ENCODE measurements at regions not wholly inside any gene's neighbourhood (a gene's known extent, or its start where the extent isn't known, plus 50 kb on each side); places are given as distances from the start of the nearest gene placed in this dataset.

DNA sequence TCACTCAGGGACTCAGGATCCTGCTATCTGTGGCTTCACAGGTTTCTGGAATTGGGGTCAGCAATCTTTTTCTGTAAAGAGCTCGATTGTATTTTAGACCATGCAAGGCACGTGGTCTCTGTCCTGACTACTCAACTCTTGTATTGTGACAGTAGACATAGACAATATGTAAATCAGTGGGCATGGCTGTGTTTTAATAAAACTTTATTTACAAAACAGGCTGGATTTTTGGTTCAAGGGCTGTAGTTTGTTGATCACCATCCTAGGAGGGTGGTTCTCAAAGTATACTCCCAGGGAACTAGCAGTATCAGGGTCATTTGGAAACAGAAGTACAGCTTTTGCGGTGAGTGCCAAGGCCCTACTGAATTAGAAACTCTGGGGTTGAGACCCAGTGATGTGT is 108.2 kb upstream of the CRHR1 start:
- TF ChIP-seq, protein P1, sequence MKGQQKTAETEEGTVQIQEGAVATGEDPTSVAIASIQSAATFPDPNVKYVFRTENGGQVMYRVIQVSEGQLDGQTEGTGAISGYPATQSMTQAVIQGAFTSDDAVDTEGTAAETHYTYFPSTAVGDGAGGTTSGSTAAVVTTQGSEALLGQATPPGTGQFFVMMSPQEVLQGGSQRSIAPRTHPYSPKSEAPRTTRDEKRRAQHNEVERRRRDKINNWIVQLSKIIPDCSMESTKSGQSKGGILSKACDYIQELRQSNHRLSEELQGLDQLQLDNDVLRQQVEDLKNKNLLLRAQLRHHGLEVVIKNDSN (IDR thresholded peaks at IDR 0.05): no peak
- TF ChIP-seq, protein P2, sequence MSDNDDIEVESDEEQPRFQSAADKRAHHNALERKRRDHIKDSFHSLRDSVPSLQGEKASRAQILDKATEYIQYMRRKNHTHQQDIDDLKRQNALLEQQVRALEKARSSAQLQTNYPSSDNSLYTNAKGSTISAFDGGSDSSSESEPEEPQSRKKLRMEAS (IDR thresholded peaks at IDR 0.05): no peak
- no peak for TF ChIP-seq FOXM1 (IDR thresholded peaks at IDR 0.05; ENCODE audit: borderline replicate concordance, low read depth)
- no peak for TF ChIP-seq TAF1 (IDR thresholded peaks at IDR 0.05; ENCODE audit: low read depth)
- TF ChIP-seq ZBTB7A (IDR thresholded peaks at IDR 0.05; ENCODE audit: low read depth): no peak
- no peak for TF ChIP-seq CREB1 (IDR thresholded peaks at IDR 0.05; ENCODE audit: low read depth)
- TF ChIP-seq TCF12 (IDR thresholded peaks at IDR 0.05; ENCODE audit: low read depth): no peak
- no peak for TF ChIP-seq NFIC (IDR thresholded peaks at IDR 0.05)
- TF ChIP-seq CEBPB (IDR thresholded peaks at IDR 0.05): no peak
- TF ChIP-seq EGR1 (IDR thresholded peaks at IDR 0.05): no peak

DNA sequence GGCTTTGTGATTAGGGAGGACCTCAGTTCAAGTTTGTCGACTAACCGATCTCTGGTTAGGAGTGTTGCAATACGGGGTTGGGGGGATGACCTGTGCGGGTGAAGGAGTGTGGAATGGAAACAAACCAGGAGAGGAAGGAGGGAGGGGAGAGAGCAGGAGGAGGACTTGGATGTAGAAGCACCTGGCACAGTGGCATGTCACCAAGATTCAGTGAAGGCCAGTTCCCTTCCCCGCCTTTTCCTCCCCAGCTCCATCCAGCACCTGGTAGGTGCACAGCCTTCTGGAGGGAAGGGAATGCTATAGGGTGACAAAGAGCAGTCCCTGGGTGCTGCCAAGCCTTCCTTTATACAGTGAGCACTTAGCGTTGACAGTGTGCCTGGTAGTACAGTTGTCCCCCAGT is 107.4 kb upstream of the CRHR1 start:
- no peak for TF ChIP-seq FOXM1 (IDR thresholded peaks at IDR 0.05; ENCODE audit: borderline replicate concordance, low read depth)
- no peak for TF ChIP-seq YY1 (IDR thresholded peaks at IDR 0.05; ENCODE audit: low read depth)
- TF ChIP-seq EGR1 (IDR thresholded peaks at IDR 0.05): no peak
- TF ChIP-seq TAF1 (IDR thresholded peaks at IDR 0.05; ENCODE audit: low read depth): no peak
- TF ChIP-seq, protein P1 (IDR thresholded peaks at IDR 0.05): no peak
- TF ChIP-seq, protein P3, sequence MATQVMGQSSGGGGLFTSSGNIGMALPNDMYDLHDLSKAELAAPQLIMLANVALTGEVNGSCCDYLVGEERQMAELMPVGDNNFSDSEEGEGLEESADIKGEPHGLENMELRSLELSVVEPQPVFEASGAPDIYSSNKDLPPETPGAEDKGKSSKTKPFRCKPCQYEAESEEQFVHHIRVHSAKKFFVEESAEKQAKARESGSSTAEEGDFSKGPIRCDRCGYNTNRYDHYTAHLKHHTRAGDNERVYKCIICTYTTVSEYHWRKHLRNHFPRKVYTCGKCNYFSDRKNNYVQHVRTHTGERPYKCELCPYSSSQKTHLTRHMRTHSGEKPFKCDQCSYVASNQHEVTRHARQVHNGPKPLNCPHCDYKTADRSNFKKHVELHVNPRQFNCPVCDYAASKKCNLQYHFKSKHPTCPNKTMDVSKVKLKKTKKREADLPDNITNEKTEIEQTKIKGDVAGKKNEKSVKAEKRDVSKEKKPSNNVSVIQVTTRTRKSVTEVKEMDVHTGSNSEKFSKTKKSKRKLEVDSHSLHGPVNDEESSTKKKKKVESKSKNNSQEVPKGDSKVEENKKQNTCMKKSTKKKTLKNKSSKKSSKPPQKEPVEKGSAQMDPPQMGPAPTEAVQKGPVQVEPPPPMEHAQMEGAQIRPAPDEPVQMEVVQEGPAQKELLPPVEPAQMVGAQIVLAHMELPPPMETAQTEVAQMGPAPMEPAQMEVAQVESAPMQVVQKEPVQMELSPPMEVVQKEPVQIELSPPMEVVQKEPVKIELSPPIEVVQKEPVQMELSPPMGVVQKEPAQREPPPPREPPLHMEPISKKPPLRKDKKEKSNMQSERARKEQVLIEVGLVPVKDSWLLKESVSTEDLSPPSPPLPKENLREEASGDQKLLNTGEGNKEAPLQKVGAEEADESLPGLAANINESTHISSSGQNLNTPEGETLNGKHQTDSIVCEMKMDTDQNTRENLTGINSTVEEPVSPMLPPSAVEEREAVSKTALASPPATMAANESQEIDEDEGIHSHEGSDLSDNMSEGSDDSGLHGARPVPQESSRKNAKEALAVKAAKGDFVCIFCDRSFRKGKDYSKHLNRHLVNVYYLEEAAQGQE (IDR thresholded peaks at IDR 0.05; ENCODE audit: low read depth): no peak
- TF ChIP-seq, protein P2 (IDR thresholded peaks at IDR 0.05): no peak

DNA sequence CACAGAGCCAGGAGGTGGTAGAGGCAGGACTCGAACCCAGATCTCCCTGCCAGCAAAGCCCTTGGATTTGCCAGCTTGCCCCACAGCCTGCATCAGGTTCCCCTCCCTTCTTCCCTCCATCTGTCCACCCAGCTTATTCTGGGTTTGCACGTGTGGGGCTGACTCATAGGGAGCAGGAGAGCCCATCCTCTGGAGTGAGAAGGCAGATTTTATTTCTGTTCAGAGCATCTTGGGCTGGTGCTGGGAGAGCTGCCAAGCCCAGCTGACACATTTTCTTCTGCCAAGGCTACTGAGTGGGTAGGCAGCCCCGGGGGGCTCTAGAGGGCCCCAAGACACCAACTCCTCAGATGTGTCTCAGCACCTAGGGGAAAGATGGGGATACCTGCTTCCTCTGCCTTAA is 106.3 kb upstream of the CRHR1 start:
- TF ChIP-seq RAD21 (IDR thresholded peaks at IDR 0.05; ENCODE audit: low read depth) (no peak), EGR1 (IDR thresholded peaks at IDR 0.05) (no peak), FOXM1 (IDR thresholded peaks at IDR 0.05; ENCODE audit: borderline replicate concordance, low read depth) (no peak), TEAD4 (IDR thresholded peaks at IDR 0.05) (no peak), ZBTB7A (IDR thresholded peaks at IDR 0.05; ENCODE audit: low read depth) (no peak), EP300 (IDR thresholded peaks at IDR 0.05; ENCODE audit: borderline replicate concordance) (no peak), CEBPB (IDR thresholded peaks at IDR 0.05) (no peak), CREB1 (IDR thresholded peaks at IDR 0.05; ENCODE audit: low read depth) (no peak), NFIC (IDR thresholded peaks at IDR 0.05) (no peak), TAF1 (IDR thresholded peaks at IDR 0.05; ENCODE audit: low read depth) (no peak), TCF12 (IDR thresholded peaks at IDR 0.05; ENCODE audit: low read depth) (no peak)
- TF ChIP-seq, protein P3 (IDR thresholded peaks at IDR 0.05; ENCODE audit: low read depth): no peak
- TF ChIP-seq, protein P2 (IDR thresholded peaks at IDR 0.05): no peak

DNA sequence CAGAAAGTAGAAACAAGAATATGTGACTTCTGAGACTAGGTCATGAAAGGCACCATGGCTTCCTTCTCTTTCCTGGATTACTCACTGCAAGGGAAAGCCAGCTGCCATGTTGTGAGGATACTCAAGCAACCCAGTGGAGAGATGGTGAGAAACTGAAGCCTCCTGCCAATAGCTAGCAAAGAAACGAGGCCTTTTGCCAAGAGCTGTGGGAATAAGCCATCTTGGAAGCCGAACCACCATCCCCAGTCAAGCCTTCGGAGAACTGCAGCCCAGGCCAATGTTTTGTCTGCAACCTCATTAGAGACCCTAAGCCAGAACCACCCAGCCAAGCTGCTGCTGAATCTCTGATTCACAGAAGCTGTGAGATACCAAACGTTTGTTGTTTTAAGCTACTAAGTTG is 104.7 kb upstream of the CRHR1 start:
- TF ChIP-seq TCF12 (IDR thresholded peaks at IDR 0.05; ENCODE audit: low read depth) (no peak), CEBPB (IDR thresholded peaks at IDR 0.05) (no peak)

DNA sequence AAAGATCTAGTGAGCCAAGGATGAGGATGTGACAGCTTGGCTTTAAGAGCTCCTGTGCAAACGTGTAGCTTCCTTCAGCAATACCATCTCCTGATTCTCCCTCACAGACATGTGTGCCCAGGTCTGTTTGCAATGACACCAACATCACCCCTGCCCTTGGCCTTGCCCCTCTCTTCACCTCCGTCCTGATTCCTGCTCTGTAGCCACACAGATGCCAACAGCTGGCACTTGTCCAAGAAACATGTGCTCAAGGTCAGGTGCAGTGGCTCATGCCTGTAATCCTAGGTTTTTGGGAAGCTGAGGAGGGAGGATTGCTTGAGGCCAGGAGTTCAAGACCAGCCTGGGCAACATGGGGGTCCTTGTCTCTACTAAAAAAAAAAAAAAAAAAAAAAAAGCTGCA is 103.8 kb upstream of the CRHR1 start:
- 0 out of 2 replicates have a peak, but pooled peaks have one; percentile 17 for TF ChIP-seq NFIC (IDR thresholded peaks at IDR 0.05)
- no peak for TF ChIP-seq TCF12 (IDR thresholded peaks at IDR 0.05; ENCODE audit: low read depth)
- TF ChIP-seq, protein P1 (IDR thresholded peaks at IDR 0.05): no peak
- no peak for TF ChIP-seq TEAD4 (IDR thresholded peaks at IDR 0.05)

DNA sequence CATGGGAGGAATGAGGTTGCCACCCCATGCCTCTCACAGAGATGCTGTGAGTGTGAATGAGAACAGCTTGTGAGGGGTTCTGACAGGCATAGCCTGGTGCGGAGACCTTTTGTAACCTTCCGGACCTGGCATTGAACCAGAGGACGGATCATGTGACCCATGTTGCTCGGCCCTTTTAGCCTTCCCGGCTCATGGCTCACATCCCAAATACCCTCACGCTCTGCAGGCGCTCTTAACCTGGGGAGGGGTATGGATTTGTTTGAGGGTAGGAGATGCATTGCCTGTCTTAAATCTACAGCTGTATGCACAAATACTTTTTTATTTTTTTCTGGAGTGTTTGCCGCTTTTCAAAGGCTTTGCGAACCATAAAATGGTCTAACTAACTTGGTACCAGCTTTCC is 102.4 kb upstream of the CRHR1 start:
- TF ChIP-seq, protein P3 (IDR thresholded peaks at IDR 0.05; ENCODE audit: low read depth): no peak
- TF ChIP-seq, protein P2 (IDR thresholded peaks at IDR 0.05): no peak
- no peak for TF ChIP-seq EGR1 (IDR thresholded peaks at IDR 0.05)
- no peak for TF ChIP-seq TEAD4 (IDR thresholded peaks at IDR 0.05)
- no peak for TF ChIP-seq NFIC (IDR thresholded peaks at IDR 0.05)
- TF ChIP-seq RAD21 (IDR thresholded peaks at IDR 0.05; ENCODE audit: low read depth): no peak
